ENCODE measurements at regions not wholly inside any gene's neighbourhood (a gene's known extent, or its start where the extent isn't known, plus 50 kb on each side); places are given as distances from the start of the nearest gene placed in this dataset.
A peak's percentile ranks its signal among the peaks of the same experiment; 100 is the strongest.

DNA sequence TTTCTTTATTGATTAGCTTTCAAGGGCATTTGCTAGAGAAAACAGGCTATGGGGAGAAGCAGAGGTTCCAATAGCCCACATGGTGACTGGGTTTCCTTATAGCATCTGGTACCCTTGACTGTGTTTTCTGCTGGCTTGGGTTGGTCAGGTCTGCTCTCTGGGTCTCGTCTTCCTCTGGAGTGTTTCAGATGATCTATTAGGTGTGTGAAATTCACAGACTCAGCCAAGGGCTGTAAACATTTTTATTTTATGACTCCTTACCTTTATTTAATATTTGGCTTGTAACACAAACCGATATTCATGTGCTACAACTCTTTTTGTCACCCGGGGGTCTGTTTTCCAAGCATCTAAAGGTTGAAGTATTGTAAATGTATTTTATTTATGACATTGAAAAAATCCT lies 338.9 kb downstream of the GADD45G start:
- Mint-ChIP-seq H3K9me3 (no peaks in the 10 kb centered on the region), H3K4me1 (peaks cover 10% of the 10 kb centered on the region; the same call in 2 of the 3 replicates), H3K27me3 (ENCODE audit: insufficient read depth, low read depth, poor library complexity) (peaks cover 4% of the 10 kb centered on the region), H3K27ac (no peak overlapping the region), H3K36me3 (ENCODE audit: low read depth) (no peaks in the 10 kb centered on the region), H3K4me3 (no peak overlapping the region)
- Histone ChIP-seq H3K4me2 (no peak overlapping the region), H2AFZ (no peak overlapping the region), H3K36me3 (ENCODE audit: insufficient read depth) (no peaks in the 10 kb centered on the region), H3F3A (replicated peaks; ENCODE audit: low read depth) (no peaks in the 10 kb centered on the region), H3K27ac (ENCODE audit: low read depth) (no peak overlapping the region), H3K79me2 (replicated peaks; ENCODE audit: insufficient read depth) (no peaks in the 10 kb centered on the region), H3K4me1 (ENCODE audit: insufficient read depth) (no peaks in the 10 kb centered on the region), H4K20me1 (replicated peaks; ENCODE audit: insufficient read depth) (no peaks in the 10 kb centered on the region), H3K4me3 (no peak overlapping the region), H3K9me2 (ENCODE audit: insufficient read depth) (0 out of 2 replicates have a peak, but pooled peaks cover 9% of the 10 kb centered on the region), H3K27me3 (ENCODE audit: insufficient read depth) (no peaks in the 10 kb centered on the region)
- no peak for ATAC-seq
- TF ChIP-seq, protein P1, sequence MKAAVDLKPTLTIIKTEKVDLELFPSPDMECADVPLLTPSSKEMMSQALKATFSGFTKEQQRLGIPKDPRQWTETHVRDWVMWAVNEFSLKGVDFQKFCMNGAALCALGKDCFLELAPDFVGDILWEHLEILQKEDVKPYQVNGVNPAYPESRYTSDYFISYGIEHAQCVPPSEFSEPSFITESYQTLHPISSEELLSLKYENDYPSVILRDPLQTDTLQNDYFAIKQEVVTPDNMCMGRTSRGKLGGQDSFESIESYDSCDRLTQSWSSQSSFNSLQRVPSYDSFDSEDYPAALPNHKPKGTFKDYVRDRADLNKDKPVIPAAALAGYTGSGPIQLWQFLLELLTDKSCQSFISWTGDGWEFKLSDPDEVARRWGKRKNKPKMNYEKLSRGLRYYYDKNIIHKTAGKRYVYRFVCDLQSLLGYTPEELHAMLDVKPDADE (IDR thresholded peaks at IDR 0.05): no peak
- TF ChIP-seq, protein P2, sequence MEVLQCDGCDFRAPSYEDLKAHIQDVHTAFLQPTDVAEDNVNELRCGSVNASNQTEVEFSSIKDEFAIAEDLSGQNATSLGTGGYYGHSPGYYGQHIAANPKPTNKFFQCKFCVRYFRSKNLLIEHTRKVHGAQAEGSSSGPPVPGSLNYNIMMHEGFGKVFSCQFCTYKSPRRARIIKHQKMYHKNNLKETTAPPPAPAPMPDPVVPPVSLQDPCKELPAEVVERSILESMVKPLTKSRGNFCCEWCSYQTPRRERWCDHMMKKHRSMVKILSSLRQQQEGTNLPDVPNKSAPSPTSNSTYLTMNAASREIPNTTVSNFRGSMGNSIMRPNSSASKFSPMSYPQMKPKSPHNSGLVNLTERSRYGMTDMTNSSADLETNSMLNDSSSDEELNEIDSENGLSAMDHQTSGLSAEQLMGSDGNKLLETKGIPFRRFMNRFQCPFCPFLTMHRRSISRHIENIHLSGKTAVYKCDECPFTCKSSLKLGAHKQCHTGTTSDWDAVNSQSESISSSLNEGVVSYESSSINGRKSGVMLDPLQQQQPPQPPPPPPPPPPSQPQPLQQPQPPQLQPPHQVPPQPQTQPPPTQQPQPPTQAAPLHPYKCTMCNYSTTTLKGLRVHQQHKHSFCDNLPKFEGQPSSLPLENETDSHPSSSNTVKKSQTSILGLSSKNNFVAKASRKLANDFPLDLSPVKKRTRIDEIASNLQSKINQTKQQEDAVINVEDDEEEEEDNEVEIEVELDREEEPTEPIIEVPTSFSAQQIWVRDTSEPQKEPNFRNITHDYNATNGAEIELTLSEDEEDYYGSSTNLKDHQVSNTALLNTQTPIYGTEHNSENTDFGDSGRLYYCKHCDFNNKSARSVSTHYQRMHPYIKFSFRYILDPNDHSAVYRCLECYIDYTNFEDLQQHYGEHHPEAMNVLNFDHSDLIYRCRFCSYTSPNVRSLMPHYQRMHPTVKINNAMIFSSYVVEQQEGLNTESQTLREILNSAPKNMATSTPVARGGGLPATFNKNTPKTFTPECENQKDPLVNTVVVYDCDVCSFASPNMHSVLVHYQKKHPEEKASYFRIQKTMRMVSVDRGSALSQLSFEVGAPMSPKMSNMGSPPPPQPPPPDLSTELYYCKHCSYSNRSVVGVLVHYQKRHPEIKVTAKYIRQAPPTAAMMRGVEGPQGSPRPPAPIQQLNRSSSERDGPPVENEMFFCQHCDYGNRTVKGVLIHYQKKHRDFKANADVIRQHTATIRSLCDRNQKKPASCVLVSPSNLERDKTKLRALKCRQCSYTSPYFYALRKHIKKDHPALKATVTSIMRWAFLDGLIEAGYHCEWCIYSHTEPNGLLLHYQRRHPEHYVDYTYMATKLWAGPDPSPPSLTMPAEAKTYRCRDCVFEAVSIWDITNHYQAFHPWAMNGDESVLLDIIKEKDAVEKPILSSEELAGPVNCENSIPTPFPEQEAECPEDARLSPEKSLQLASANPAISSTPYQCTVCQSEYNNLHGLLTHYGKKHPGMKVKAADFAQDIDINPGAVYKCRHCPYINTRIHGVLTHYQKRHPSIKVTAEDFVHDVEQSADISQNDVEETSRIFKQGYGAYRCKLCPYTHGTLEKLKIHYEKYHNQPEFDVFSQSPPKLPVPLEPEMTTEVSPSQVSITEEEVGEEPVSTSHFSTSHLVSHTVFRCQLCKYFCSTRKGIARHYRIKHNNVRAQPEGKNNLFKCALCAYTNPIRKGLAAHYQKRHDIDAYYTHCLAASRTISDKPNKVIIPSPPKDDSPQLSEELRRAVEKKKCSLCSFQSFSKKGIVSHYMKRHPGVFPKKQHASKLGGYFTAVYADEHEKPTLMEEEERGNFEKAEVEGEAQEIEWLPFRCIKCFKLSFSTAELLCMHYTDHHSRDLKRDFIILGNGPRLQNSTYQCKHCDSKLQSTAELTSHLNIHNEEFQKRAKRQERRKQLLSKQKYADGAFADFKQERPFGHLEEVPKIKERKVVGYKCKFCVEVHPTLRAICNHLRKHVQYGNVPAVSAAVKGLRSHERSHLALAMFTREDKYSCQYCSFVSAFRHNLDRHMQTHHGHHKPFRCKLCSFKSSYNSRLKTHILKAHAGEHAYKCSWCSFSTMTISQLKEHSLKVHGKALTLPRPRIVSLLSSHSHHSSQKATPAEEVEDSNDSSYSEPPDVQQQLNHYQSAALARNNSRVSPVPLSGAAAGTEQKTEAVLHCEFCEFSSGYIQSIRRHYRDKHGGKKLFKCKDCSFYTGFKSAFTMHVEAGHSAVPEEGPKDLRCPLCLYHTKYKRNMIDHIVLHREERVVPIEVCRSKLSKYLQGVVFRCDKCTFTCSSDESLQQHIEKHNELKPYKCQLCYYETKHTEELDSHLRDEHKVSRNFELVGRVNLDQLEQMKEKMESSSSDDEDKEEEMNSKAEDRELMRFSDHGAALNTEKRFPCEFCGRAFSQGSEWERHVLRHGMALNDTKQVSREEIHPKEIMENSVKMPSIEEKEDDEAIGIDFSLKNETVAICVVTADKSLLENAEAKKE (CRISPR knock-in tag; IDR thresholded peaks at IDR 0.05): no peak
- no peak for TF ChIP-seq JUNB (IDR thresholded peaks at IDR 0.05; ENCODE audit: unreplicated experiment)
- TF ChIP-seq POLR2AphosphoS5 (IDR thresholded peaks at IDR 0.05; ENCODE audit: low read depth): no peak
- DNase-seq (ENCODE audit: low spot score): no peak

DNA sequence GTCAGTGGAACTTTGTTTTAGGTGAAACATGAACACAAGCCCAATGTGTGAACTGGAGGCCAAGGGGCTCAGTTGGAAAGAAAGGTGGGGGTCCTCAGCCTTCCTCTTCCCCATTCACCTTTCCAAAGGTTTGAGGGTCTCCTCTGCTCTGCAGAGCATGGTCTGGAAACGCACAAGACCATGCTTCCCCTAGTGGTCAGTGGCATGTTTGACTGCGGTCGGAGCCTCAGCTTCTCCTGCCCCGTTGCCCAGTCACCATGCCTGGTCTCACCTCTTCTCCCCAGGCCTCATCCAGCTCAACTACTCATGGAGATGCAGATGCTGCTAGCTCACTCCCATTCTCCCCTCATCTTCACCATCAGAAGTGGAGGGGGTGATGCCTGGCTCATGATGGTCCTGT lies 340.3 kb downstream of the GADD45G start:
- Mint-ChIP-seq H3K27me3 (ENCODE audit: insufficient read depth, low read depth, poor library complexity) (peaks cover 4% of the 10 kb centered on the region), H3K4me1 (peaks cover 21% of the 10 kb centered on the region; the same call in 2 of the 3 replicates), H3K4me3 (no peak overlapping the region), H3K27ac (no peak overlapping the region), H3K36me3 (ENCODE audit: low read depth) (no peaks in the 10 kb centered on the region), H3K9me3 (peaks cover 5% of the 10 kb centered on the region; the same call in 2 of the 3 replicates)
- no peak overlapping the region for H2AFZ ChIP-seq
- H3K79me2 ChIP-seq (replicated peaks; ENCODE audit: insufficient read depth): no peaks in the 10 kb centered on the region
- no peak overlapping the region for H3K4me2 ChIP-seq
- no peaks in the 10 kb centered on the region for H3K4me1 ChIP-seq (ENCODE audit: insufficient read depth)
- H3K4me3 ChIP-seq: no peak overlapping the region
- 0 out of 2 replicates have a peak, but pooled peaks cover 11% of the 10 kb centered on the region for H3K9me2 ChIP-seq (ENCODE audit: insufficient read depth)
- no peak overlapping the region for H3K27ac ChIP-seq (ENCODE audit: low read depth)
- DNase-seq (ENCODE audit: low spot score) (peak; percentile 40), ATAC-seq (peak; percentile 81)
- no peaks in the 10 kb centered on the region for H3F3A ChIP-seq (replicated peaks; ENCODE audit: low read depth)
- H4K20me1 ChIP-seq (replicated peaks; ENCODE audit: insufficient read depth): no peaks in the 10 kb centered on the region
- no peaks in the 10 kb centered on the region for H3K36me3 ChIP-seq (ENCODE audit: insufficient read depth)
- no peaks in the 10 kb centered on the region for H3K27me3 ChIP-seq (ENCODE audit: insufficient read depth)
- TF ChIP-seq EZH2phosphoT487 (IDR thresholded peaks at IDR 0.05; ENCODE audit: unreplicated experiment) (no peak), EZH2 (IDR thresholded peaks at IDR 0.05; ENCODE audit: low read depth, unreplicated experiment) (no peak), JUNB (IDR thresholded peaks at IDR 0.05; ENCODE audit: unreplicated experiment) (no peak)

Data from GM23338 (cell line).